Ovary (tissue), 7 donors: ENCODE measurements at regions not wholly inside any gene's neighbourhood (a gene's known extent, or its start where the extent isn't known, plus 50 kb on each side); places are given as distances from the start of the nearest gene placed in this dataset.

Source experiments
- DNase-seq, 5 donors: peaks; one replicate each; pipeline ENCODE4 v3.0.0-alpha.2; 2019 to 2020
- H3K27ac ChIP-seq, 2 donors: fragments of 200-600 bp; one replicate each; pipeline versions ENCODE4 v1.5.1 to v1.8.0; 2019 to 2022
- H3K27me3 ChIP-seq: fragments of 200-600 bp; one replicate; pipeline ENCODE4 v1.8.0; 2022
- H3K36me3 ChIP-seq: fragments of 200-600 bp; sonication (generic); one replicate; pipeline ENCODE4 v1.5.1; 2019
- H3K4me1 ChIP-seq: one replicate; pipeline ENCODE4 v1.8.1; 2013; ENCODE audit warnings: mild to moderate bottlenecking, moderate library complexity; ENCODE audit not compliant: insufficient read depth
- H3K4me3 ChIP-seq: fragments of 200-600 bp; sonication (generic); one replicate; pipeline ENCODE4 v1.5.1; 2017
- H3K9me3 ChIP-seq, 2 donors: fragments of 200-600 bp in 1 of 2; sonication (generic) in 1 of 2; one replicate each; pipeline versions ENCODE4 v1.5.1 to v1.8.1; 2013 to 2019; ENCODE audit warnings: mild to moderate bottlenecking in 1 of 2, moderate library complexity in 1 of 2
- EP300 ChIP-seq: sonication (generic); formaldehyde crosslinking; IDR thresholded peaks from one replicate; pipeline ENCODE4 v1.6.1; 2017; ENCODE audit warnings: antibody characterized with exemption
- POLR2A ChIP-seq: fragments of 450-650 bp; IDR thresholded peaks from one replicate; pipeline ENCODE4 v1.6.1; 2017; ENCODE audit warnings: antibody characterized with exemption, mild to moderate bottlenecking, moderate library complexity
- WGBS, 3 donors: extraction: QIAGEN DNeasy Blood & Tissue Kit in 1 of 3; methylation state at CpG; one replicate each; pipeline versions ENCODE4 v1.1.5 to v1.1.7; 2013 to 2017; 5-methylcytosine and 5-hydroxymethylcytosine counted together
- intact Hi-C, 4 donors: fragments of 100-400 bp; cut with DNase I; formaldehyde crosslinking; loops; one replicate each; pipeline versions ENCODE4 v1.11.0 to v1.15.1; 2022 to 2023
- TF ChIP-seq, protein P1 (sequence below), 3 donors: fragments of 450-650 bp in 2 of 3; fragments of 200-600 bp in 1 of 3; IDR thresholded peaks; one replicate each; pipeline versions ENCODE4 v1.5.1 to v1.8.0; 2016 to 2022; ENCODE audit warnings: antibody characterized with exemption in 3 of 3, mild to moderate bottlenecking in 1 of 3
- donor health status: DM: no; HTN: no; CAD: no; lungs with moderate emphysema.
- donor health status: DM: no; HTN: no; CAD: no.
- donor health status: Bipolar disorder and iron deficiency.
- donor health status: DM: no; HTN: no; CAD: no.
- donor health status: DM: yes; HTN: yes; CAD: no.

DNA sequence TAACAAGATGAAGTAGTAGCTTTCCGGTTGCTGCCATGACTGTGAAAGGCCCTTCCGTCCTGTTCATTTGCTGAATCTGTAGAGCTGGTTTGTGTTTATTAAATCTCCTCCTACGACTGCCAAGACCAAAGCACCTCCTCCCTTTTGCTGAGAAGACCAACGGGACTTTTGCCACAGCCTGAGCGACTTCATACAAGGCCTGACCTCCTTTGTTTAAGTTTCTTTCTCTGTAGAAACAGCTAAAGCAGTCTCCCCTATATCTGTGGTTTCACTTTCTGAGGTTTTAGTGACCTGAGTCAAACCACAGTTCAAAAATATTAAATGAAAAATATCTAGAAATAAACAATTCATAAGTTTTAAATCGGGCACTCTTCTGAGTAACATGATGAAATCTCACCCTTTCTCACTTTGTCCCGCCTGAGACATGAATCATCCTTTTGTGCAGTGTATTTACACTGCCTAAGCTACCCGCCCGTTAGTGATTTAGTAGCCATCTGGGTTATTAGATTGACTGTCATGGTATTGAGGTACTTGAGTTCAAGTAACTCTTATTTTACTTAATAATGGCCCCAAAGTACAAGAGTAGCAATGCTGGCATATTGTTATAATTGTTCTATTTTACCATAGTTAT is 119.1 kb upstream of the LRRC4C start:
- Histone ChIP-seq H3K36me3 (no peaks in the 10 kb centered on the region), H3K4me1 (no peaks in the 10 kb centered on the region), H3K4me3 (no peak overlapping the region), H3K9me3 (no peaks in the 10 kb centered on the region), H3K27me3 (no peaks in the 10 kb centered on the region), H3K27ac (no peak overlapping the region)
- intact Hi-C loops = no loop called here
- TF ChIP-seq, protein P1, sequence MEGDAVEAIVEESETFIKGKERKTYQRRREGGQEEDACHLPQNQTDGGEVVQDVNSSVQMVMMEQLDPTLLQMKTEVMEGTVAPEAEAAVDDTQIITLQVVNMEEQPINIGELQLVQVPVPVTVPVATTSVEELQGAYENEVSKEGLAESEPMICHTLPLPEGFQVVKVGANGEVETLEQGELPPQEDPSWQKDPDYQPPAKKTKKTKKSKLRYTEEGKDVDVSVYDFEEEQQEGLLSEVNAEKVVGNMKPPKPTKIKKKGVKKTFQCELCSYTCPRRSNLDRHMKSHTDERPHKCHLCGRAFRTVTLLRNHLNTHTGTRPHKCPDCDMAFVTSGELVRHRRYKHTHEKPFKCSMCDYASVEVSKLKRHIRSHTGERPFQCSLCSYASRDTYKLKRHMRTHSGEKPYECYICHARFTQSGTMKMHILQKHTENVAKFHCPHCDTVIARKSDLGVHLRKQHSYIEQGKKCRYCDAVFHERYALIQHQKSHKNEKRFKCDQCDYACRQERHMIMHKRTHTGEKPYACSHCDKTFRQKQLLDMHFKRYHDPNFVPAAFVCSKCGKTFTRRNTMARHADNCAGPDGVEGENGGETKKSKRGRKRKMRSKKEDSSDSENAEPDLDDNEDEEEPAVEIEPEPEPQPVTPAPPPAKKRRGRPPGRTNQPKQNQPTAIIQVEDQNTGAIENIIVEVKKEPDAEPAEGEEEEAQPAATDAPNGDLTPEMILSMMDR (IDR thresholded peaks at IDR 0.05) = no peak
- TF ChIP-seq POLR2A = no peak
- no peak for TF ChIP-seq EP300
- no peak for DNase-seq
- WGBS, 3 donors = 49 to 72% (median 58%) methylated on average over 9 of the region's 9 CpGs

DNA sequence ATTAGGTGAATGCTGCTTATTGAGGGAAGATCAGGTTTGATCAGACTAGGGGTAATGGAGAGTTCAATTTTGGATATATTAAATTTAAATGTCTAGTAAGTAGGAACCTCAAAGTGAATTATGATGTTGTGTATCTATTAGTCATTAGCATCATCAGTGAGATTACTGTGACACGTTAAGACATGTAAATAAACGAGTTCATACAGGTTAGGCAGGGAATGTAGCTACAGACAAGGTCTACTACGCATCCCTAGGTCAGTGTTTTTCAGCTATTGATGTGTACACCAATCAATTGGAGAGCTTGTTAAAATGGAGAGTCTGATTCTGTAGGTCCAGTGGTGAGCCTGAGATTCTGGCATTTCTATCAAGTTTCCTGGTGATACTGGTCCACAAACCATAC is 120.1 kb upstream of the LRRC4C start:
- intact Hi-C loops = no loop called here
- no peak for DNase-seq
- no peak for TF ChIP-seq EP300
- TF ChIP-seq, protein P1 (IDR thresholded peaks at IDR 0.05) = no peak
- no peak for TF ChIP-seq POLR2A
- H3K27ac ChIP-seq = no peak overlapping the region
- H3K4me3 ChIP-seq = no peak overlapping the region
- no peaks in the 10 kb centered on the region for H3K9me3 ChIP-seq
- H3K36me3 ChIP-seq = no peaks in the 10 kb centered on the region
- H3K4me1 ChIP-seq = no peaks in the 10 kb centered on the region
- WGBS, 3 donors = 75 to 83% (median 76%) methylated on average over 3 of the region's 3 CpGs
- no peaks in the 10 kb centered on the region for H3K27me3 ChIP-seq

DNA sequence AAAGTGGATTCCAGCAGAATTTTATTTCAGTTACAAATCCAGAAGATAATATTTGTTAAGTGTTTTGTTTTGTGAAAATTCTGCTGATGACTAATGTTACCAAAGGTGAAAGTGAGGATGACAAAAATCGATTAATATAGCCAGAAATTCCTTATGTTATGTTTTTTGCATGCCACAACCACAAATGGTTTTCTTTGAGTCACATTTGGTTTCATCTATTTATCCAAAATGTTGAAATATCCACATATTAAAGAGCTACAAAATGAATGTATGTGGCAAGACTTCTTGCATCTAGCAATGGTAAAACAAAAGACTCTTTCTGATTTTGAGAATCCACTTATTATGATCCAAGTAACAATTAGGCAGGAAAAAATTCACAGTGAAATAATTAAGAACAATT is 150.1 kb upstream of the LRRC4C start:
- Histone ChIP-seq H3K27me3 (no peaks in the 10 kb centered on the region), H3K36me3 (no peaks in the 10 kb centered on the region), H3K27ac (no peak overlapping the region), H3K4me1 (no peaks in the 10 kb centered on the region), H3K4me3 (no peak overlapping the region), H3K9me3 (no peaks in the 10 kb centered on the region)
- TF ChIP-seq, protein P1 (IDR thresholded peaks at IDR 0.05) = no peak
- TF ChIP-seq POLR2A = no peak
- no peak for TF ChIP-seq EP300
- WGBS, 3 donors = 3 to 32% (median 9%) methylated on average over 1 of the region's 1 CpG
- DNase-seq = no peak
- intact Hi-C loops = no loop called here

DNA sequence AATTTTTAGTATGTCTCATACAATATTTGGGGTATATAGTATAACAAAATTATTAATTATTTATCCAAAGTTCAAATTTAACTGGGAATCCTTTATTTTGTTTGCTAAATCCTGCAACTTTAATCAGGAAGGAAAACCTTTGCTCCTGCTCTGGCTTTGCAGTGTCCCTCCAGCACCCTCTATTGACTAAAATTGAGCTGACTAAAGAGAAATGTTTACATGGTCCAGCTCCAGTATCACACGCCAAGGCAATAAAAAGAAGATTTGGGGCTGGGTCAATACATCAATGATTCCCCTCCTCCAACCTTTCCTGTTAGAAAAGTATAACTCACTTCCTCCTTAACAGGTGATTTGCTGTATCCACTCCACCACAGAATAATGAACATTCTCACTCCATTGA is 153.0 kb upstream of the LRRC4C start:
- no peak overlapping the region for H3K27ac ChIP-seq
- intact Hi-C loops = no loop called here
- TF ChIP-seq EP300 (no peak), POLR2A (no peak)
- TF ChIP-seq, protein P1 (IDR thresholded peaks at IDR 0.05) = no peak

More for the DNA sequence above, 153.0 kb upstream of the LRRC4C start:
- Histone ChIP-seq H3K36me3 (no peaks in the 10 kb centered on the region), H3K27me3 (no peaks in the 10 kb centered on the region), H3K4me1 (no peaks in the 10 kb centered on the region), H3K9me3 (no peaks in the 10 kb centered on the region), H3K4me3 (no peak overlapping the region)
- no peak for DNase-seq
- 3 to 19% (median 8%) methylated on average over 1 of the region's 1 CpG for WGBS, 3 donors
